DND-41 (cell line): ENCODE measurements at regions not wholly inside any gene's neighbourhood (a gene's known extent, or its start where the extent isn't known, plus 50 kb on each side); places are given as distances from the start of the nearest gene placed in this dataset.

Experiments
- ATAC-seq: fragments of 200-7000 bp; cut with Tn5 transposase; 3 replicates; pipeline ENCODE4 v1.9.1; 2021; ENCODE audit warnings: low read depth; ENCODE audit not compliant: insufficient read depth
- DNase-seq: peaks from one replicate; pipeline ENCODE4 v3.0.0-alpha.2; 2020
- H2AFZ ChIP-seq: 2 replicates; pipeline ENCODE4 v1.6.0; 2012; ENCODE audit warnings: low read depth, low read length
- H3K27ac ChIP-seq: 2 replicates; pipeline ENCODE4 v1.5.1; 2012; ENCODE audit warnings: low read length, inconsistent platforms
- H3K27me3 ChIP-seq: fragments of 200-600 bp; sonication (generic); 2 replicates; pipeline ENCODE4 v1.6.0; 2012; ENCODE audit warnings: low read length, mild to moderate bottlenecking, inconsistent platforms; ENCODE audit not compliant: insufficient read depth, poor library complexity
- H3K36me3 ChIP-seq: 2 replicates; pipeline ENCODE4 v1.5.1; 2012; ENCODE audit warnings: low read length, inconsistent platforms; ENCODE audit not compliant: insufficient read depth
- H3K4me1 ChIP-seq: 2 replicates; pipeline ENCODE4 v1.5.1; 2012; ENCODE audit warnings: mild to moderate bottlenecking, low read length; ENCODE audit not compliant: insufficient read depth
- H3K4me2 ChIP-seq: 2 replicates; pipeline ENCODE4 v1.6.0; 2012; ENCODE audit warnings: mild to moderate bottlenecking, moderate library complexity, low read length, inconsistent platforms; ENCODE audit not compliant: insufficient read depth
- H3K4me3 ChIP-seq, 2 experiments: fragments of 200-600 bp in 1 of 2; shearing (Covaris generic) in 1 of 2; 2 replicates each; pipeline ENCODE4 v1.5.1; 2012 to 2016; ENCODE audit warnings: inconsistent platforms in 2 of 2, low read length in 2 of 2, mild to moderate bottlenecking in 2 of 2, low read depth in 1 of 2, moderate library complexity in 1 of 2
- H3K79me2 ChIP-seq: 2 replicates; pipeline ENCODE4 v1.6.0; 2012; ENCODE audit warnings: low read length, inconsistent platforms; ENCODE audit not compliant: insufficient read depth
- H3K9ac ChIP-seq: 2 replicates; pipeline ENCODE4 v1.6.0; 2012; ENCODE audit warnings: low read depth, mild to moderate bottlenecking, inconsistent platforms, low read length, moderate library complexity
- H3K9me3 ChIP-seq: 2 replicates; pipeline ENCODE4 v1.5.1; 2012; ENCODE audit warnings: low read length, moderate library complexity, mild to moderate bottlenecking, inconsistent platforms; ENCODE audit not compliant: insufficient read depth, severe bottlenecking
- H4K20me1 ChIP-seq: 2 replicates; pipeline ENCODE4 v1.6.0; 2012; ENCODE audit warnings: low read length; ENCODE audit not compliant: insufficient read depth
- CTCF ChIP-seq: IDR thresholded peaks from 2 replicates; pipeline ENCODE4 v1.5.1; 2012; ENCODE audit warnings: borderline replicate concordance, low read length, moderate library complexity, mild to moderate bottlenecking; ENCODE audit not compliant: poor library complexity, severe bottlenecking; ENCODE audit errors: extremely low read depth
- EZH2 ChIP-seq: IDR thresholded peaks from 3 replicates; pipeline ENCODE4 v1.6.1; 2012; ENCODE audit warnings: borderline replicate concordance, low read depth, mild to moderate bottlenecking, moderate library complexity, low read length, inconsistent platforms; ENCODE audit not compliant: severe bottlenecking

- Histone ChIP-seq H2AFZ (no peak overlapping the region), H3K79me2 (no peaks in the 10 kb centered on the region), H3K36me3 (no peaks in the 10 kb centered on the region), H3K27ac (no peak overlapping the region), H3K9ac (no peak overlapping the region), H3K4me1 (no peaks in the 10 kb centered on the region), H3K27me3 (peaks cover 4% of the 10 kb centered on the region), H3K9me3 (no peaks in the 10 kb centered on the region), H4K20me1 (no peaks in the 10 kb centered on the region), H3K4me3 (no peak overlapping the region), H3K4me2 (no peak overlapping the region)
- no peak for TF ChIP-seq CTCF
- TF ChIP-seq EZH2 = no peak
- ATAC-seq (no peak), DNase-seq (no peak)
These were observed 95.9 kb upstream of the JAG1 start for GRCh38 chr20:10769700-10770099.

DNA sequence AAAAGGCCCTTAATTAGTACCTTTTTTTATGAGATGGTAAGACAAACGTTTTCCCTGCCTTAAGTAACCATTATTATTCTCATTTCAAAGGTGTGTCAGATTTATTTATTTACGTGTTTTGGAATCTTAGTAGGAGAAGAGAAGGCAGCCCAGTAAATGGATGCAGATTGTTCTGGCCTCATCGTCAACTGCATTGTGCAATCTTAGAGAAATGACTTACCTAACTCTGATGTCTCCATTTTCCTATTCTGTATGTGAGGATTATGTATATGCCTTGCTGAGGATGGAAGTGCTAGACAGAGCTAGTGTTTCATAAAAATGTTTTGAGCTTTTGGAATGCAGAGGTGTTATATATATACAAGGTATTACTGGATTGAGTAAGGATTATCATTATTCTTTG lies 97.0 kb upstream of the JAG1 start:
- no peak overlapping the region for H3K4me2 ChIP-seq
- H3K36me3 ChIP-seq = no peaks in the 10 kb centered on the region
- H3K27ac ChIP-seq = no peak overlapping the region
- H3K9me3 ChIP-seq = no peaks in the 10 kb centered on the region
- no peak overlapping the region for H3K4me3 ChIP-seq
- ATAC-seq (no peak), DNase-seq (no peak)
- H2AFZ ChIP-seq = no peak overlapping the region
- no peaks in the 10 kb centered on the region for H4K20me1 ChIP-seq
- no peaks in the 10 kb centered on the region for H3K4me1 ChIP-seq
- H3K79me2 ChIP-seq = no peaks in the 10 kb centered on the region
- TF ChIP-seq EZH2 (no peak), CTCF (no peak)
- peaks cover 4% of the 10 kb centered on the region for H3K27me3 ChIP-seq
- H3K9ac ChIP-seq = no peak overlapping the region

GRCh38 chr20:10771435-10772140 lies 97.8 kb upstream of the JAG1 start:
- no peak overlapping the region for H3K4me3 ChIP-seq
- H3K4me2 ChIP-seq = no peak overlapping the region

More at GRCh38 chr20:10771435-10772140, 97.8 kb upstream of the JAG1 start:
- no peak for ATAC-seq
- H3K36me3 ChIP-seq = no peaks in the 10 kb centered on the region
- H3K4me1 ChIP-seq = no peaks in the 10 kb centered on the region
- no peaks in the 10 kb centered on the region for H3K79me2 ChIP-seq
- peaks cover 4% of the 10 kb centered on the region for H3K27me3 ChIP-seq
- H4K20me1 ChIP-seq = no peaks in the 10 kb centered on the region
- H3K27ac ChIP-seq = no peak overlapping the region
- no peaks in the 10 kb centered on the region for H3K9me3 ChIP-seq
- no peak overlapping the region for H2AFZ ChIP-seq
- no peak overlapping the region for H3K9ac ChIP-seq
- TF ChIP-seq EZH2 = no peak
- no peak for TF ChIP-seq CTCF
- DNase-seq = no peak
